HG03108 (cell line): ENCODE measurements at regions not wholly inside any gene's neighbourhood (a gene's known extent, or its start where the extent isn't known, plus 50 kb on each side); places are given as distances from the start of the nearest gene placed in this dataset.
"Not testable (repeated sequence)": the region's sequence is repeated elsewhere in the genome, so short reads cannot be mapped to it uniquely, and the experiment has no call there.

Experiments
- ATAC-seq: cut with Tn5 transposase; IDR thresholded peaks from one replicate; pipeline ENCODE4 v1.9.1; 2021; ENCODE audit warnings: moderate library complexity; ENCODE audit not compliant: unreplicated experiment

- no peak for ATAC-seq
These were observed 367.7 kb downstream of the PRELID2 start for GRCh38 chr5:145467446-145467845.

- no peak for ATAC-seq
These were observed 368.6 kb downstream of the PRELID2 start for GRCh38 chr5:145466533-145466932.

DNA sequence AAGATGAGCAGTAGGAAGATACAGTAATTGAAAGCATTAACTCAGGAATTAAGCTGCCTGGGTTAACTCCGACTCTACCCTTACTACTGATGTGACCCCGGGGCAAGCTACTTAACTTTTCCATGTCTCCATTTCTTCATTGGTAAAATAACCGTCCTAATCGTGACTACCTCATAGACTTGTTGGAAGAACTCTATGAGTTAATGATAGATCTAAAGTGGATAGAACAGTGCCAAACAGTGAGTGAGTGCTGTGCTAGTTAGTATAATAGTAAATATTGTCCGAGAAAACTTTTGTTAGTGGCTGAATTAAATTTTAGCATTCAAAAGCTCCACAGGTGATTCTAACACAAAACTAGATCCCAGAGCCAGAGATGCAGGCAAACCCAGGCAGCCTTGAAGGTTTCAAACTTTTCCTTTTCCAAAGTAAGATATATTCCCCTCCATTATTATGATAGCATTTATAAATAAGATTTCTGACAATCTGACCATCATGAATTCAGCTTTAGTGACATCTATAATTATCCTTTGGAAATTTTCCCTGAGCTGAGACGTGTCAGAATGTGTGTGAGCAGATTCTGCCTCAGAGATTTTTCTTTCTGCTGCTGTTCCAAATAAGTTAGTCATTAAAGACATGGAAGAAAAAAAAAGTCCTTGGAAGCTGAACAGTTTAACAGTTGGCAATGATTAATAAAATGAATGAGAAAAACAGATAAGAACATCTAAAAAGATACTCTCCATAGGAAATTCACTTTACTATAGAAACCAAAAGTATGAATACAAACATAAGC, 369.5 kb downstream of the PRELID2 start:
- ATAC-seq: no peak

- ATAC-seq: no peak
These were observed 371.0 kb downstream of the PRELID2 start for GRCh38 chr5:145464171-145464570.

DNA sequence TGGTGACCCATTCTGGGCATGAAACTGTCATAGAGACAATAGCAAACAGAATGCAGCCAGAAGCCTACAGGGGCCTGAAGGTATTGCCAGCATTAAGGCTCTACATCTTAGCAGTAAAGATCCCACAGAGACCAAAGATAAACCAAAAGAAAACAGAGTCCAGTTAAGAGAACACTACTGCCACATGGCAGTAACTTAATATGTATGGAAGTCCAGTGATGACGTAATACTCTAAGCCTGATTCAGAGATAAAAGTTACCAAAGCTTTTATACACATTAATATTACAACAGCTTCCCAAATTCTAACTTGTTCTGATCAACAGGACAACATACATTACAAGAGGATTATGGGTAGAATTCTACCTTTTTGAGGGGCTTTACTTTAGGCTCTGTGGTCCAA, 371.5 kb downstream of the PRELID2 start:
- no peak for ATAC-seq

DNA sequence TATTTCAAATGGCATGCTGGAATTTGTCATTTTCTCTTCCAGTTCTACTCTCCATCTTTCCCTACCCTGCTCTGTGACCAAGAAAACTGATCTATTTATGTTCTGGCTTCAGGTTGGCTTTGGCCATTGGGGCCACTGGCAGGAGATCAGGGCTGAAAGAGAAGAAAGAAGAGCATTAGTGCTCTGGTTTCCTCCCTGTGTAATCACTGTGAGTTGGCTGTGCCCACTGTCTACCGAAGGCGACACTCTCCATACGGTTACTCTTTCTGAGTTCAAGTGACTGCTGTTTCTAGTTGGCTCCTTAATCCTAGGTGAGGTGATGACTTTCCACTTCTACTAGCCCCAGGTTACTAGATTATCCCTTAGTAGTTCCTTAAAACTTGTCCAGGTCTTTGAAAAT, 372.6 kb downstream of the PRELID2 start:
- no peak for ATAC-seq

DNA sequence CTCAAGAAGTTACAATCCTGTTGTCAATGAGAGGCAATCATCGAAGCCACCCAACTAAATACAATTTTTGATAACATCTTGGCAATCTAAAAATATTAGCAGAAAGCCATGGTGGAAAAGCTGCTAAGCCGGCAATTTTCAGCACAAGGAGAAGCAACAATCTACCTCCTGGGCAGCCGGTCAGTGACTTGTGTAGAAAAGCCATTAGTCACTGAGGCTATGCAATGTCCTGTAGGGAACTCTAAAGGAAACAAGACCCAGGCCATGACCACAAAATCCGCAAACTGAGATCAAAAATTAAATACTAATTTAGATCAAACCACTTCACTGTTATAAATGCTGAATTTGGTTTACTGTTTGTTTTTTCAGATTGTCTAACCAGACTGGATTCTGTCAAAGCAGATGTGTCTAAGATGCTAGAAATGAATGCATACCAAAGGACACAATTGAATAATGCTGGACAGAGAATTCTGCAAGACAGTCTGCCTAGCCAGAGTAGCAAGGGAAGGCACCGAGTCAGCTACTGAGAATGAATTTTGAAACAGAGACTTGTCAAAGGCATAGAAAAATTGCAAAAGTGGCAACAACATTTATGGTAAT, 384.8 kb downstream of the PRELID2 start:
- ATAC-seq: no peak

DNA sequence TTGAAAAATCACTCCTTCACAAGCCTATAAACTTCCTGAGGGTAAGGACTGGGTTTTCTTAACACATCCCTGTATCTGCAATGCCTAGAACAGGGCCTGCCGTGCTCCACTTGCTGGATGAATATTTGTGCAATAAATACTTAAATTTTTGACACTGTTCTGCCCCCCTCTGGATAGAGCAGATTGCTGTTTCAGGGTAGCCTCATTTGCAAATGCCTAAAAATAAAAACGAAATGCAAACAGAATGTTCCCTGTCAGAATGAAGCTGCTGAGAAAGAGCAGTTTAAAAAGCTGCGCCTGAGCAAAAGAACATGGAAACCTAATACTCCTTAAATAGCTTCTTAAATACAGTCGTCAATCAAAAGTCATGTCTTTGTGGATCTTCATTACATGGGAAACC, 385.3 kb downstream of the PRELID2 start:
- no peak for ATAC-seq

GRCh38 chr5:145446875-145447274, 388.3 kb downstream of the PRELID2 start:
- ATAC-seq: not testable (repeated sequence)

GRCh38 chr5:145446412-145446811, 388.7 kb downstream of the PRELID2 start:
- ATAC-seq: no peak

GRCh38 chr5:145445027-145445426, 390.1 kb downstream of the PRELID2 start:
- no peak for ATAC-seq

DNA sequence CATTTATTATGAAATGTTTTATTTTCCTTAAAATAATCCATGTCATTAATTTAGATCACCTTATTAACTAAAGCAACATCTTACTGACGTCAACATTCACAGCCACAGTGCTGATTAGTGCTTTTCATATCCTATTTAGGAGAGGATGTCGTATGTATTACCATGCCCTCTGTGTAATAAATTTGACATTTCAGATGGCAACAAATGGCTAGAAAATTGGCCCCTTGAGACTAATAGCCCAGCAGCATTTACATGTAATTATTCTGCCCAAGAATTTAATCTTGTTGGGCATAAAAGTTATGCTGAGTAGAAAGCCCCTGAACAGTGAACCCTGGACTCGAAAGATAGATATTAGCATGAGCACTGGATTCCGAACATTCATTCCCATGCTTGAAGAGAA, 391.2 kb downstream of the PRELID2 start:
- ATAC-seq: no peak

GRCh38 chr5:145443366-145443765, 391.8 kb downstream of the PRELID2 start:
- no peak for ATAC-seq

DNA sequence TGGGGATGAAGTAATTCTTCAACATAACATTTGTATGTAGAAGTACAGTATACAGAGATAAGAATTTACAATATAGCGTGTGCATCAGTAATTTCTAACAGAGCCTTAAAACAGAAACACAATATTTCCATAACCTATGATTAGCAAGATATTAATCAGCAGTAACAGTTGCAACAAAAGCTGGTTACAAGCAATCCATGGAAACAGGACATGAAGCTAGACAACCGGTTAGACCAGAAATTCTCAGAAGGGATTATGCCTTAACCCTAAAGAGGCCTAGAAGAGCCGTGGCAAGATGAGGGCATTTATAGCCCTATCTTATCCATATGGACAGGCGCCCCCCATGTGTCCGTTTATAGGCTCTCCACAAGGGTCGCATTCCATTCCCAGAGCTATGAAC, 392.5 kb downstream of the PRELID2 start:
- not testable (repeated sequence) for ATAC-seq

GRCh38 chr5:145441228-145441627, 393.9 kb downstream of the PRELID2 start:
- no peak for ATAC-seq

DNA sequence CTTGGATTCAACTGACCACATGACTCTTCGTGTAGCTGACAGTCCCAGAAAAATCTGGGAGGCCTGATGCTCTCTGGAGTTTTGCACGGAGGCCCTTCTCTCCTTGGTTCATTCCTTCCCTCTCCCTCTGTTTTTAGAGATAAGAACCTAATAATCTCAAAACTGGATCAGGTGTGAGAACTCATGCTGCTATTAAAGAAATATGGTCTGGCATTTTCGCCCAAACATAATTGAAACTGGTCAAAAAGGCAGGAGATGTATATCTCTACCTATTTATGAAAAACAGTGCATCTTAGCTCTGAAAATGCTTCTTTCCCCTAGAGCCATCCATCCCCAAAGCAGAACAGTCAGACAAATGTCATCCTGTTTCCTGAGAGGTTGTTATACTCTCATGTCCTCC, 397.5 kb downstream of the PRELID2 start:
- ATAC-seq: no peak

- no peak for ATAC-seq
These were observed 402.1 kb downstream of the PRELID2 start for GRCh38 chr5:145433077-145433476.

DNA sequence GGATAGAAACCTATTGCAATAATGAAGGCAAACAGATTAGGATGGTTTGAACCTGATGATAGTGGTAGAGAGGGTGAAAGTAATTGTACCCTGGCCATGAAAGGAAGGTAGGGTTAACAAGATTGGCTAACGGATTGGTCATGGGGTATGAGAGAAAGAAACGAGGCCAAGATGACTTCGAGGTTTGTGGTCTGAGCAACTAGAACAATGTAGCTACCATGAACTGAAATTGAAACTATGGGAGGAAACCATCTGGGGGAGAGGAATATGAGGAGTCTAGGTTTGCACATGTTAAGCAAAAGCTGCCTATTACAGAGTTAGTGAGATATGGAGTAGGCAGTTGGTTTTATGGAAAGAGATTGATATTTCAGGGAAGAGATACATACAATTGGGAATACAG, 406.0 kb downstream of the PRELID2 start:
- ATAC-seq: no peak

DNA sequence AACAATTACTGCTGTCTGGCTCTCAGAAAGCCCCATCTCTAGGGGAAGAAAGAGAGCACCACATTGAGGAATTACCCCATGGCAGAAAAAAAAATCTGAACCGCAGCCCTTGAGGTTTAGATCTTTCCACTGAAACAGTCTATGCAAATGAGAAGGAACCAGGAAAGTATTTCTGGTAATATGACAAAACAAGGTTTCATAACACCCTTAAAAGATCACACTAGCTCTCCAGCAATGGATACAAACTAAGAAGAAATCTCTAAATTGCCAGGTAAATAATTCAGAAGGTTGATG, 427.1 kb downstream of the PRELID2 start:
- ATAC-seq: peak; percentile 65

GRCh38 chr5:145407300-145408047, 427.7 kb downstream of the PRELID2 start:
- ATAC-seq: peak; percentile 35

DNA sequence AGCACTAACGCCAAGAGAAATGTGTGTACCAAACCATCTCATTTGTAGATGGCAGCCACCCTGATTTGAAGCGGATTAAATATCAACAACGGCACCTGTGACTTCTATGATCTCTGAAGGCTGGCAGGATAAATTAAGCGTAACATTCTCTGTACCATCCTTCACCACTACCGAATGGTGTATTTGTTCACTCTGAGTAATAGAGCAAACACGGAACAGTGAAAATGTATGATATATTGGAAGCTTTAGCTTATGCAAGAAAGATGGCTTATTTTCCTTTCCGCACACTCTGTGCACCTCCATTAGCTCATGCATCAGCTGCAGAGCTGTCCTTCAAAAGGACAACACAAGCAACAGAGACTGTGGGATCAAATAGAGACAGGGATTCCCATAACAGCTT, 431.1 kb downstream of the PRELID2 start:
- ATAC-seq: no peak

DNA sequence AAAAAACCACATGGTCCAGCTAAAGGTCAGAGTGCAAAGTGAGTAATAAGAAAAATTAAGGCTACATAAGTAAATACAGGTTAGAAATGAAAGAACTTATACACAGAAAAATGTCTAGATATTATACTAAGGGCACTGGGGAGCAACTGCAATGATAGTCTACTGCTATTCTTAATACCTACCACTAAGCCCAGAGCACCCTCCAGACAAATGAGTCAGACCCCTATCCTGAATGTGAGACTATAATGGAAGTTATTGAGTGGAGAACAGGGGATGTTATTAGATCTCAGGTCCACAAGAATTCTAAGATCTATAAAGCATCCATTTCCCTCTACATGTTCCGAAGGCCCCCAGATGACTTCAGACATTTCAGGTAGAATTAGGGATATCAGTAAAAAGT, 438.3 kb downstream of the PRELID2 start:
- no peak for ATAC-seq
